ENCODE measurements at regions not wholly inside any gene's neighbourhood (a gene's known extent, or its start where the extent isn't known, plus 50 kb on each side); places are given as distances from the start of the nearest gene placed in this dataset.
"Not testable (repeated sequence)": the region's sequence is repeated elsewhere in the genome, so short reads cannot be mapped to it uniquely, and the experiment has no call there.

- DNase-seq (ENCODE audit: low spot score): not testable (repeated sequence)
Measured at GRCh38 chr16:70014915-70015314, 63.8 kb downstream of the CLEC18A start.

DNA sequence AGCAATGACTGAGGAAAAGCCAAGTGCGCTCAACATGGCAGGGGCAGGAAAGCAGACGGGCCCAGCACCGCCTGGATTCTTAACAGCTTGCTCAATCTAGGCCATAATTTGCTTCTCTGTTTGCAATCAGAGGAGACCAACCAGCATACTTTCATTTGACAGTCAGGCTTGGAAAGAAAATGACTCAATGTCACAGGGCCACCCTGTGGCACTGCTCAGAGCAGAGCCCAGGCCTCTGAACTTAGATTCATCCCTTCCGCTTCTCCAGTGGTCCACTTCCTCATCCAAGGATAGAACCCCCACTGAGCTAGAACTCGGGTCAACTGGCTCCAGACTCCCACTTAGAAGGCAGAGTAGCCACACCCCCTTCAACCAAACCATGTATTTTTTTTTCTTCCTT lies 65.6 kb downstream of the CLEC18A start:
- not testable (repeated sequence) for DNase-seq (ENCODE audit: low spot score)

- DNase-seq (ENCODE audit: low spot score): peak; percentile 60
Measured at GRCh38 chr16:70018254-70018653, 67.1 kb downstream of the CLEC18A start.

DNA sequence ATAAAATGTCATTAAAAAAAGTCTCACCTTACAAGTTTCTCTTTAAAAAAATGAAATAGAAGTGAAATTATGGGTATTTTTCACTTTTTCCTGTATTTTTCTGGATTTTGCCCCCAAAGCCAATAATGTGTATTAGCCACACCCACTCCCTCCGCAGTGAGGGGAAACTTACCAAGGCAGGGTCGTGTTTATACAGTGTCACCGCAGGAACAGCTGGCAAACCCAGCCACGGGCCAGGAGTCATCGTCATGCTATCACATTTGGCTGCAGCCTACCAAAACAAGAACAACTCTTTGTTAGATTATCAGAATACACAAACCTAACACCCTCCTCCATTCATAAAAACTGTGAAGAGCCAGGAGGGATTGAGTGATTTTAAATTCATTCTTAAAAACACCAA lies 72.1 kb downstream of the CLEC18A start:
- not testable (repeated sequence) for DNase-seq (ENCODE audit: low spot score)

DNA sequence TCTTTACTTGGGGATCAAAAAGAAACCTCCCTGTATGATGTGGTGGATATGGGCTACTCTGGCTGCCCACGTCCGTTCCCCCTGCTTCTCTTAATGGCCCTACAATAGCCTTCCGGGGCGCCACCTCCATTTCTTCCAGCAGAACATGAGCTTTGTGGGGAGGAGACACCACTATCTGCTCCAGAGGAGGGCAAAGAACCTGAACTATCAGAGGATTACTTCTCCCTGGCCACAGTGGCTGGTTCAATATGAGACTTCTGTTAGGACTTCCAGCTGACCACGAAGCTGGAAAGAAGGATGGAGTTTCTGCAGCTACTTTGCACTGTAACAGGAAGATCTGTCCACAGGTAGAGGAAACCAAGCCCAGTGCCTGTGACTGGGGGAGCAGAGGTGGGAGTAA lies 72.8 kb downstream of the CLEC18A start:
- DNase-seq (ENCODE audit: low spot score): not testable (repeated sequence)

GRCh38 chr16:70026165-70026854 lies 75.2 kb downstream of the CLEC18A start:
- DNase-seq (ENCODE audit: low spot score): peak; percentile 81

- not testable (repeated sequence) for DNase-seq (ENCODE audit: low spot score)
Measured at GRCh38 chr16:70032906-70033305, 81.2 kb upstream of the PDPR start.

DNA sequence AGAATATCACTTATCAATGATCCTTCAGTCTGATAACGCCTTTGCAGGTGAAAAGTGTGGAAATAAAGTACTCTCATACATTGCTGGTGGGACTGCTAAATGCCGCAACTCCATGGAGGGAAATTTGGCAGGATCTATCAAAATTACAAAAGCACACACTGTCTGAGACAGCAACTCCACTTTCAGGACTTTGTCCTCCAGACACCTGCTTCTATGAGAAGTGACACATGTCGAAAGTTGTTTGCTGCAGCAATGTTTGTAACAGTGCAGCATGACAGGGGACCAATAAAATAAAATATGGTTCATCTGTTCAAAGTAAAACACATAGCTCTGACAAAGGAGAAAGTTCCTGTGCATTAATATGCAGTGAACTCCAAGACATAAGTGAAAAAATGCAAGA lies 76.2 kb upstream of the PDPR start:
- DNase-seq (ENCODE audit: low spot score): not testable (repeated sequence)

DNA sequence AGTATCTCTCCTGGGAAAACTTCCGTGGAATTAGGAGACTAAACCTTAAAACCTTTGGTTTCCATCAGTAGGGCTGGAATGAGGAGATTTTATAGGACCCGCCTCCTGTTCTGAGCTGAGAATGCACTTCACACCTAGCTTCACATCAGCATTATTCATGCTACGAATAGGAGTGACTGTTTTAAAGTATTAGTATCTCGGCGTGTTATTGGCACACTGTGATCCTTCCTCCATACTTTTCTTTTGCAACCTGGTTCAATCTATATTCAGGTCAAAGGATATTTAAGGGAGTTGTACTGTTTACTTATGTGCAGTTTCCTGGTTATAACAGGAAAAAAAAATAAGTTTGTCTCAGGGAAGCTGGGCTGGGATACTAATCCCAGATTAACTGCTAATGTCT lies 73.6 kb upstream of the PDPR start:
- DNase-seq (ENCODE audit: low spot score): not testable (repeated sequence)

- DNase-seq (ENCODE audit: low spot score): not testable (repeated sequence)
Measured at GRCh38 chr16:70043538-70044067, 70.5 kb upstream of the PDPR start.

GRCh38 chr16:70046560-70046959 lies 67.6 kb upstream of the PDPR start:
- DNase-seq (ENCODE audit: low spot score): not testable (repeated sequence)

GRCh38 chr16:70048083-70048482 lies 66.0 kb upstream of the PDPR start:
- DNase-seq (ENCODE audit: low spot score): not testable (repeated sequence)

GRCh38 chr16:70058056-70058455 lies 56.1 kb upstream of the PDPR start:
- not testable (repeated sequence) for DNase-seq (ENCODE audit: low spot score)

DNA sequence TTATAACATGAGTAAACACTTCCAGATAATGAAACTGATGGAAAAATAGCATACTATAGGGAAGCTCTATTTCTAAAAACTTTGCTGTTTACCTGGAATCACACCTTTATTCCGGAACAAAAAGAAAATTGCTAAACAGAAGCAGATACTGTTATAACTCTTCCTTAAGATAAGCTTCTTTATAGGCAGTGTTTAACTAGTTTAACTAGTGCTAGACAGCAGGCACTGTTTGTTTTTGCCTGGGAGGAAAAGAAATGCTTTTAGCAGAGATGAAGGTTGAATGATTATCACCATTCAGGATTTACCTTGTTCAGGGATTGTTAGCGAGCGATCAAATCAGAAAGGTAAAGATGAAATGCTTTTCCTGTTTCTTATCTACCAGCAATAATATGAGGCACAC lies 54.7 kb upstream of the PDPR start:
- DNase-seq (ENCODE audit: low spot score): not testable (repeated sequence)

DNA sequence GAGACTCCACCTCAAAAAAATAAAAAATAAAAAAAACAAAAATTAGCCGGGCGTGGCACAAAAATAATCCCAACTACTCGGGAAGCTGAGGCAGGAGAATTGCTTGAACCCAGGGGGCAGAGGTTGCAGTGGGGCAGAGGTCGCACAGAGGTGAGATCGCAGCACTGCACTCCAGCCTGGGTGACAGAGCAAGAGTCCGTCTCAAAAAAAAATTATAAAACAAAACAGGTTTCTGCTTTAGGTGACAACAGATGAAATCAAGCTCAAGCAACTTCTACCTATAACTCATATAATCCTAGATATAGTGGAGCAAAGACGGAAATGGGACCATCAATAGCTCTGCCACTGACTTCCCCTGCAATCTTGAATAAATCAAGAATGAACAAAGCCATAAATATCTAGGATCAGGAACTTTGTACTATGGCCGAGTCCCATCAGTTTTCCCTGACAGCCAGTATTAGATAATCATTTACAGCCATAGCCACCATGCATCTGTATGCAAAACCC lies 53.6 kb upstream of the PDPR start:
- DNase-seq (ENCODE audit: low spot score): not testable (repeated sequence)

DNA sequence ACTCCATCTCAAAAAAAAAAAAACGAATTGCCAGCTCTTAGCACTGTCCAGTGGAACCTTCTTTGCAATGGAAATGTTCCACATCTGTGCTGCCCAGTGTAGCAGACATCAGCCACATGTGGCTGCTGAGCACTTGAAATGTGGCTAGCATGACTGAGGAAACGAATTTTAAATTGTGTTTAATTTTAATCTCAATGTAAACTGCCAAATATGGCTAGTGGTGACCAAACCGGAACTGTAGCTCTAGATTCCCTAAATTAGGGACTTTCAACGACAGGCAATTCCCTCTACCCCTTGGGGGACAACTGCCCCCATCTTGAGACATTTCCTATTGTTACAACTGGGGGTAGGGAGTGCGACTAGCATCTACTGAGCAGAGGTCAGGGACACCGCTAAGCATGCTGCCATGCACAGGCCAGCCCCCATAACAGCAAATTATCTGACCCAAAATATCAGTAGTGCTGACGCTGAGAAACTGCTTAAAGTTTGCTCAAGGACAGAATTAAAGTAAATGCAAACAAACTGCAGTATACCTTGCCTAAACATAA lies 52.4 kb upstream of the PDPR start:
- not testable (repeated sequence) for DNase-seq (ENCODE audit: low spot score)

GRCh38 chr16:70062947-70063346 lies 51.2 kb upstream of the PDPR start:
- not testable (repeated sequence) for DNase-seq (ENCODE audit: low spot score)
